K562 (cell line): ENCODE measurements at regions not wholly inside any gene's neighbourhood (a gene's known extent, or its start where the extent isn't known, plus 50 kb on each side); places are given as distances from the start of the nearest gene placed in this dataset.

Experiments used
- ATAC-seq: fragments of 200-7000 bp; cut with Tn5 transposase; 3 replicates; pipeline ENCODE4 v1.9.1; 2020; ENCODE audit warnings: moderate library complexity
- BruUV-seq: library from RNA; stranded (reverse); fragments of 400-500 nt; replicated peaks from 2 replicates; lab custom pipeline; 2021; lab: Mats Ljungman, UMichigan
- CTCF ChIA-PET: fragments of 300-600 bp; formaldehyde crosslinking; extraction: SDS; loops from one replicate; lab custom pipeline; 2021; ENCODE audit warnings: low intra/inter-chr PET ratio; lab: Yijun Ruan, JAX
- POLR2A ChIA-PET: fragments of 300-600, 350-650 bp; sonication (Branson Sonifier 250); formaldehyde crosslinking; extraction: SDS; loops from one replicate; lab custom pipeline; 2021; ENCODE audit warnings: antibody characterized with exemption, inconsistent platforms; lab: Yijun Ruan, JAX
- DNase-seq, 4 experiments: peaks; one replicate each; pipeline versions ENCODE4 v3.0.0 to v3.0.0-alpha.2; 2011 to 2018; ENCODE audit warnings: low spot score in 3 of 4, mixed read lengths in 3 of 4; ENCODE audit errors: extremely low read depth in 1 of 4
- FAIRE-seq: peaks from 2 replicates; lab custom pipeline; 2011; peaks lifted over from hg19 to GRCh38; lab: Jason Lieb, UNC
- H2AFZ ChIP-seq: 2 replicates; pipeline ENCODE4 v1.6.0; 2011; ENCODE audit warnings: low read depth, low read length, control low read depth, inconsistent platforms
- H3K27ac ChIP-seq: fragments of 200-600 bp; 3 replicates; pipeline ENCODE4 v1.8.0; 2011; ENCODE audit warnings: low read depth, mild to moderate bottlenecking, control low read depth, inconsistent platforms, low read length, moderate library complexity, mixed read lengths; ENCODE audit errors: extremely low read depth
- H3K27me3 ChIP-seq, 2 experiments: fragments of 300-600 bp in 1 of 2; 2 replicates in 1 of 2; 3 replicates in 1 of 2; pipeline versions ENCODE4 v1.6.0 to v1.8.0; 2011; ENCODE audit warnings: inconsistent platforms in 2 of 2, low read length in 2 of 2, mild to moderate bottlenecking in 1 of 2, mixed read lengths in 1 of 2, moderate library complexity in 1 of 2; ENCODE audit not compliant: control insufficient read depth in 2 of 2, insufficient read depth in 2 of 2
- H3K36me3 ChIP-seq: fragments of 300-600 bp; 3 replicates; pipeline ENCODE4 v1.8.0; 2011; ENCODE audit warnings: mild to moderate bottlenecking, low read length, inconsistent platforms; ENCODE audit not compliant: control insufficient read depth, insufficient read depth
- H3K4me1 ChIP-seq, 2 experiments: fragments of 200-600 bp in 1 of 2; replicated peaks in 1 of 2; 2 replicates in 1 of 2; 3 replicates in 1 of 2; pipeline versions ENCODE4 v1.5.1 to v1.8.0; 2011; ENCODE audit warnings: inconsistent platforms in 2 of 2, low read length in 2 of 2, mild to moderate bottlenecking in 1 of 2, mixed read lengths in 1 of 2, moderate library complexity in 1 of 2; ENCODE audit not compliant: control insufficient read depth in 2 of 2, insufficient read depth in 2 of 2
- H3K4me2 ChIP-seq: 2 replicates; pipeline ENCODE4 v1.6.1; 2011; ENCODE audit warnings: low read length, control low read depth, inconsistent platforms, mixed read lengths; ENCODE audit not compliant: insufficient read depth
- H3K4me3 ChIP-seq: fragments of 200-600 bp; sonication (generic), shearing (Covaris generic); 2 replicates; pipeline ENCODE4 v1.5.1; 2016; ENCODE audit warnings: control low read depth, inconsistent platforms
- H3K79me2 ChIP-seq: fragments of 200-600 bp; 3 replicates; pipeline ENCODE4 v1.8.0; 2011; ENCODE audit warnings: low read length, inconsistent platforms; ENCODE audit not compliant: control insufficient read depth, insufficient read depth
- H3K9ac ChIP-seq, 2 experiments: 2 replicates each; pipeline versions ENCODE4 v1.6.0 to v1.6.1; 2011; ENCODE audit warnings: low read depth in 2 of 2, low read length in 2 of 2, control low read depth in 1 of 2, inconsistent platforms in 1 of 2, mild to moderate bottlenecking in 1 of 2, mixed read lengths in 1 of 2; ENCODE audit not compliant: insufficient read depth in 1 of 2
- H3K9me1 ChIP-seq: one replicate; pipeline ENCODE4 v1.6.0; 2011; ENCODE audit warnings: inconsistent platforms, mild to moderate bottlenecking, low read length, moderate library complexity; ENCODE audit not compliant: control insufficient read depth, insufficient read depth
- H3K9me3 ChIP-seq: replicated peaks from 2 replicates; pipeline ENCODE4 v1.5.1; 2011; ENCODE audit warnings: low read depth, low read length, inconsistent platforms; ENCODE audit not compliant: control insufficient read depth, insufficient read depth
- H4K20me1 ChIP-seq: replicated peaks from 2 replicates; pipeline ENCODE4 v1.6.1; 2011; ENCODE audit warnings: low read length, inconsistent platforms, mixed read lengths; ENCODE audit not compliant: control insufficient read depth, insufficient read depth
- BCOR ChIP-seq: fragments of 450-650 bp; IDR thresholded peaks from 2 replicates; pipeline ENCODE4 v1.6.1; 2016
- POLR3G ChIP-seq: IDR thresholded peaks from 2 replicates; pipeline ENCODE4 v1.6.1; 2011; ENCODE audit not compliant: insufficient read length, insufficient replicate concordance; ENCODE audit errors: extremely low read depth
- PTBP1 ChIP-seq: fragments of 200-400 bp; formaldehyde crosslinking; IDR thresholded peaks from 2 replicates; pipeline ENCODE4 v1.6.1; 2017; ENCODE audit warnings: low read depth, low read length
- PTRF ChIP-seq: fragments of 450-650 bp; IDR thresholded peaks from 2 replicates; pipeline ENCODE4 v1.6.1; 2016; ENCODE audit warnings: mild to moderate bottlenecking, missing genetic modification characterization, missing compliant biosample characterization
- RBFOX2 ChIP-seq: fragments of 200-400 bp; formaldehyde crosslinking; IDR thresholded peaks from 2 replicates; pipeline ENCODE4 v1.6.1; 2017; ENCODE audit warnings: low read depth, mild to moderate bottlenecking, low read length, moderate library complexity
- ZNF239 ChIP-seq: fragments of 250-450 bp; sonication (Bioruptor Pico); IDR thresholded peaks from 2 replicates; pipeline ENCODE4 v1.4.0; 2020; ENCODE audit warnings: mild to moderate bottlenecking
- WGBS: fragments of 100-300 bp; shearing (Covaris generic); methylation state at CpG from one replicate; pipeline ENCODE4 v1.1.6; 2016; ENCODE audit warnings: low coverage, mixed read lengths; ENCODE audit not compliant: insufficient coverage; ENCODE audit errors: missing lambda C conversion rate; 5-methylcytosine and 5-hydroxymethylcytosine counted together
- in situ Hi-C: fragments of 300-500 bp; cut with MboI; formaldehyde crosslinking; loops from 4 replicates; pipeline ENCODE4 v1.15.0; 2018; ENCODE audit warnings: inconsistent platforms, mixed read lengths
- intact Hi-C: fragments of 100-400 bp; cut with micrococcal nuclease; formaldehyde crosslinking; loops from 2 replicates; pipeline ENCODE4 v1.14.2; 2022
- TF ChIP-seq, protein P1 (sequence below): sonication (generic); formaldehyde crosslinking; IDR thresholded peaks from 2 replicates; pipeline ENCODE4 v1.8.0; 2022; ENCODE audit warnings: mild to moderate bottlenecking, missing genetic modification reagents
- TF ChIP-seq, protein P2 (sequence below), 2 experiments: fragments of 150-350 bp in 1 of 2; IDR thresholded peaks; 2 replicates each; pipeline ENCODE4 v1.6.1; 2012 to 2016; ENCODE audit warnings: low read depth in 2 of 2, low read length in 2 of 2, mild to moderate bottlenecking in 1 of 2, moderate library complexity in 1 of 2

DNA sequence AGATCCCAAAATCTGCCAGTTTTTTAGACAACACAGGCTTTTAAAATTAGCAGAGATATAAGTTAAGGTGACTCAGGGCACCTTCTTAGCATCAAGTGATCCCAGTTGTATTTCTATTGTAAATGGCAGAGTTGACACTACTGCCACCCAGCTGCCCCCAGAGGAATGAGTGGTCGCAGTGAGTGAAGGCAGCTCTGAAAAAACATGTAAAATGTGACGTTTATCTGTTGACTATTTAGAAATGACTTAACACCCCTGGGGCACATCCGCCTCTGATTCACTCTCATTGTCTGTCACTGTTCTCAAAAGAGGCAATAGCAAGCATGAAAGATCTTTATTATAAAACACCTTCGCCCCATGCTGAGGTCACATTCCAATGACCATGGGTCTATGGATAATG lies 592.4 kb downstream of the ACTRT1 start:
- in situ Hi-C loops, result no loop called here
- FAIRE-seq, result no peak
- TF ChIP-seq BCOR, result no peak
- no peak for TF ChIP-seq PTRF (tag)
- TF ChIP-seq, protein P1, sequence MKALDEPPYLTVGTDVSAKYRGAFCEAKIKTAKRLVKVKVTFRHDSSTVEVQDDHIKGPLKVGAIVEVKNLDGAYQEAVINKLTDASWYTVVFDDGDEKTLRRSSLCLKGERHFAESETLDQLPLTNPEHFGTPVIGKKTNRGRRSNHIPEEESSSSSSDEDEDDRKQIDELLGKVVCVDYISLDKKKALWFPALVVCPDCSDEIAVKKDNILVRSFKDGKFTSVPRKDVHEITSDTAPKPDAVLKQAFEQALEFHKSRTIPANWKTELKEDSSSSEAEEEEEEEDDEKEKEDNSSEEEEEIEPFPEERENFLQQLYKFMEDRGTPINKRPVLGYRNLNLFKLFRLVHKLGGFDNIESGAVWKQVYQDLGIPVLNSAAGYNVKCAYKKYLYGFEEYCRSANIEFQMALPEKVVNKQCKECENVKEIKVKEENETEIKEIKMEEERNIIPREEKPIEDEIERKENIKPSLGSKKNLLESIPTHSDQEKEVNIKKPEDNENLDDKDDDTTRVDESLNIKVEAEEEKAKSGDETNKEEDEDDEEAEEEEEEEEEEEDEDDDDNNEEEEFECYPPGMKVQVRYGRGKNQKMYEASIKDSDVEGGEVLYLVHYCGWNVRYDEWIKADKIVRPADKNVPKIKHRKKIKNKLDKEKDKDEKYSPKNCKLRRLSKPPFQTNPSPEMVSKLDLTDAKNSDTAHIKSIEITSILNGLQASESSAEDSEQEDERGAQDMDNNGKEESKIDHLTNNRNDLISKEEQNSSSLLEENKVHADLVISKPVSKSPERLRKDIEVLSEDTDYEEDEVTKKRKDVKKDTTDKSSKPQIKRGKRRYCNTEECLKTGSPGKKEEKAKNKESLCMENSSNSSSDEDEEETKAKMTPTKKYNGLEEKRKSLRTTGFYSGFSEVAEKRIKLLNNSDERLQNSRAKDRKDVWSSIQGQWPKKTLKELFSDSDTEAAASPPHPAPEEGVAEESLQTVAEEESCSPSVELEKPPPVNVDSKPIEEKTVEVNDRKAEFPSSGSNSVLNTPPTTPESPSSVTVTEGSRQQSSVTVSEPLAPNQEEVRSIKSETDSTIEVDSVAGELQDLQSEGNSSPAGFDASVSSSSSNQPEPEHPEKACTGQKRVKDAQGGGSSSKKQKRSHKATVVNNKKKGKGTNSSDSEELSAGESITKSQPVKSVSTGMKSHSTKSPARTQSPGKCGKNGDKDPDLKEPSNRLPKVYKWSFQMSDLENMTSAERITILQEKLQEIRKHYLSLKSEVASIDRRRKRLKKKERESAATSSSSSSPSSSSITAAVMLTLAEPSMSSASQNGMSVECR (CRISPR knock-in tag), result no peak
- no peak for TF ChIP-seq RBFOX2
- no peak for TF ChIP-seq POLR3G
- no peak for TF ChIP-seq ZNF239 (CRISPR knock-in tag)
- TF ChIP-seq, protein P2, sequence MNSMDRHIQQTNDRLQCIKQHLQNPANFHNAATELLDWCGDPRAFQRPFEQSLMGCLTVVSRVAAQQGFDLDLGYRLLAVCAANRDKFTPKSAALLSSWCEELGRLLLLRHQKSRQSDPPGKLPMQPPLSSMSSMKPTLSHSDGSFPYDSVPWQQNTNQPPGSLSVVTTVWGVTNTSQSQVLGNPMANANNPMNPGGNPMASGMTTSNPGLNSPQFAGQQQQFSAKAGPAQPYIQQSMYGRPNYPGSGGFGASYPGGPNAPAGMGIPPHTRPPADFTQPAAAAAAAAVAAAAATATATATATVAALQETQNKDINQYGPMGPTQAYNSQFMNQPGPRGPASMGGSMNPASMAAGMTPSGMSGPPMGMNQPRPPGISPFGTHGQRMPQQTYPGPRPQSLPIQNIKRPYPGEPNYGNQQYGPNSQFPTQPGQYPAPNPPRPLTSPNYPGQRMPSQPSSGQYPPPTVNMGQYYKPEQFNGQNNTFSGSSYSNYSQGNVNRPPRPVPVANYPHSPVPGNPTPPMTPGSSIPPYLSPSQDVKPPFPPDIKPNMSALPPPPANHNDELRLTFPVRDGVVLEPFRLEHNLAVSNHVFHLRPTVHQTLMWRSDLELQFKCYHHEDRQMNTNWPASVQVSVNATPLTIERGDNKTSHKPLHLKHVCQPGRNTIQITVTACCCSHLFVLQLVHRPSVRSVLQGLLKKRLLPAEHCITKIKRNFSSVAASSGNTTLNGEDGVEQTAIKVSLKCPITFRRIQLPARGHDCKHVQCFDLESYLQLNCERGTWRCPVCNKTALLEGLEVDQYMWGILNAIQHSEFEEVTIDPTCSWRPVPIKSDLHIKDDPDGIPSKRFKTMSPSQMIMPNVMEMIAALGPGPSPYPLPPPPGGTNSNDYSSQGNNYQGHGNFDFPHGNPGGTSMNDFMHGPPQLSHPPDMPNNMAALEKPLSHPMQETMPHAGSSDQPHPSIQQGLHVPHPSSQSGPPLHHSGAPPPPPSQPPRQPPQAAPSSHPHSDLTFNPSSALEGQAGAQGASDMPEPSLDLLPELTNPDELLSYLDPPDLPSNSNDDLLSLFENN (IDR thresholded peaks at IDR 0.05; ENCODE audit: low read depth in 2 of 2, low read length in 2 of 2), result no peak
- TF ChIP-seq PTBP1, result no peak

More for the DNA sequence above, 592.4 kb downstream of the ACTRT1 start:
- no peak overlapping the region for H3K9ac ChIP-seq
- H3K9me3 ChIP-seq, result no peaks in the 10 kb centered on the region
- ATAC-seq (no peak), DNase-seq (no peak)
- H4K20me1 ChIP-seq, result no peaks in the 10 kb centered on the region
- WGBS, result 0% methylated on average over 4 of the region's 4 CpGs
- BruUV-seq, result no TSS peak
- H3K4me1 ChIP-seq, result no peaks in the 10 kb centered on the region
- H3K79me2 ChIP-seq, result no peaks in the 10 kb centered on the region
- H3K4me3 ChIP-seq, result no peak overlapping the region
- H3K9me1 ChIP-seq, result no peaks in the 10 kb centered on the region
- H3K36me3 ChIP-seq, result no peaks in the 10 kb centered on the region
- H3K4me2 ChIP-seq, result no peak overlapping the region
- intact Hi-C loops, result no loop called here
- no peaks in the 10 kb centered on the region for H3K27me3 ChIP-seq
- CTCF ChIA-PET, result no interaction called here
- no peak overlapping the region for H3K27ac ChIP-seq
- H2AFZ ChIP-seq, result no peak overlapping the region
- POLR2A ChIA-PET, result no interaction called here
